WI38 (cell line): ENCODE measurements at regions not wholly inside any gene's neighbourhood (a gene's known extent, or its start where the extent isn't known, plus 50 kb on each side); places are given as distances from the start of the nearest gene placed in this dataset.

Source experiments
- H3K4me3 ChIP-seq: 2 replicates; pipeline ENCODE4 v1.5.1; 2011; ENCODE audit warnings: low read depth, mild to moderate bottlenecking, control low read depth, low read length
- TF ChIP-seq, protein P1 (sequence below): IDR thresholded peaks from 2 replicates; pipeline ENCODE4 v1.5.1; 2012; ENCODE audit warnings: low read depth, mild to moderate bottlenecking, control low read depth, low read length

DNA sequence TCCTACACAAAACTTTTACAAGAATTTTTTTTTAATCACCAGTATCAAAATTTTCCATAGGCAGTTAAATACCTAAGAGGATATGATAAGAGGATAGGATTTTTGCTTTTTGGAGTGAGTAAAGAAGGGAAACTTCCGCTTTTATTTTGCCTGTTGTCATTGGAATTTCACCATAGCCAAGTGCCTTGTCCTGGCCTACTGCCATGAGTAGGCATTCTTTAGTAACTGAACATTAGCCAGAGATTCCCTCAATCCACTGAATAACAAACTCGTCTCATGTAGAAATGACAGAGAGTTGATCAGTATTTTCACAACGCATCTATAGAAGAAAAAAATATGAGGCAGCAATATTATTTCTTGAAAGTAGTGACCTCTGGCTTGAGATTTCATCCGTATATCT is 289.6 kb upstream of the ADAMTSL1 start:
- TF ChIP-seq, protein P1, sequence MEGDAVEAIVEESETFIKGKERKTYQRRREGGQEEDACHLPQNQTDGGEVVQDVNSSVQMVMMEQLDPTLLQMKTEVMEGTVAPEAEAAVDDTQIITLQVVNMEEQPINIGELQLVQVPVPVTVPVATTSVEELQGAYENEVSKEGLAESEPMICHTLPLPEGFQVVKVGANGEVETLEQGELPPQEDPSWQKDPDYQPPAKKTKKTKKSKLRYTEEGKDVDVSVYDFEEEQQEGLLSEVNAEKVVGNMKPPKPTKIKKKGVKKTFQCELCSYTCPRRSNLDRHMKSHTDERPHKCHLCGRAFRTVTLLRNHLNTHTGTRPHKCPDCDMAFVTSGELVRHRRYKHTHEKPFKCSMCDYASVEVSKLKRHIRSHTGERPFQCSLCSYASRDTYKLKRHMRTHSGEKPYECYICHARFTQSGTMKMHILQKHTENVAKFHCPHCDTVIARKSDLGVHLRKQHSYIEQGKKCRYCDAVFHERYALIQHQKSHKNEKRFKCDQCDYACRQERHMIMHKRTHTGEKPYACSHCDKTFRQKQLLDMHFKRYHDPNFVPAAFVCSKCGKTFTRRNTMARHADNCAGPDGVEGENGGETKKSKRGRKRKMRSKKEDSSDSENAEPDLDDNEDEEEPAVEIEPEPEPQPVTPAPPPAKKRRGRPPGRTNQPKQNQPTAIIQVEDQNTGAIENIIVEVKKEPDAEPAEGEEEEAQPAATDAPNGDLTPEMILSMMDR: no peak
- no peak overlapping the region for H3K4me3 ChIP-seq

DNA sequence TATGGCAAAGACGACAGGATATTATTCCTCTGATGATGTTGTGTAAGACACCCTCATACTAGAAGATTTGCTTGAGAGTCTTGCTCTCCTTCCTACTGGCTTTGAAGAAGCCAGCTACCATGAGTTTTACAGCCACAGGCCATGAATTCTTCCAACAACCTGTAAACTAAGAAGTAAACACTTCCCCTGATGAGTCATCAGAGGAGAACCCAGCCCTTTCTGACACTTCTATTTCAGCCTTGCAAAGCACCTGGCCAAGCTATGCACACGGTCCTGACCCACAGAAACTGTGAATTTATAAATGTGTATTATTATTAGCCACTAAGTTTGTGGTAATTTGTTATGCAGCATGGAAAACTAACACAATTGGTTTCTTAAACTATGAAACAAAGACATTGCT is 288.8 kb upstream of the ADAMTSL1 start:
- TF ChIP-seq, protein P1: no peak
- H3K4me3 ChIP-seq: no peak overlapping the region

DNA sequence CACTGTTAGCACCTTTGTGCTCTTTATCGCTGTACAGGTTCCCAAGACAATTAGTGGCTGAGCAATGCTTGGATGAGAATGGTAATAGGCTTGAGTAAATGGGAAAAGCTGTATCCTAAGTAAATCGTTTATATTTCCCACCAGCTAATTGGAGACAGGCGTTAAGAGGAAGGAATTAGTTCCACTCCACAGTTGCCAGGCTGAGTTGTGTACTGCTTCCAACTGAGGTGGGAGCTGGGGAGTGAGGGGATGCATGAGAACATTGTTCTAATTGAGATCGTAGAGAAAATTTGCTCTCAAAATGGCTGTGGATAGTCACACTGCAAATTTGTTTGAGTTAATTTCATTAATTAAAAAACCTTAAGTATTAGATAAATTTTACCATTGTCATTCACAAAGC is 285.0 kb upstream of the ADAMTSL1 start:
- TF ChIP-seq, protein P1: no peak
- H3K4me3 ChIP-seq: no peak overlapping the region

DNA sequence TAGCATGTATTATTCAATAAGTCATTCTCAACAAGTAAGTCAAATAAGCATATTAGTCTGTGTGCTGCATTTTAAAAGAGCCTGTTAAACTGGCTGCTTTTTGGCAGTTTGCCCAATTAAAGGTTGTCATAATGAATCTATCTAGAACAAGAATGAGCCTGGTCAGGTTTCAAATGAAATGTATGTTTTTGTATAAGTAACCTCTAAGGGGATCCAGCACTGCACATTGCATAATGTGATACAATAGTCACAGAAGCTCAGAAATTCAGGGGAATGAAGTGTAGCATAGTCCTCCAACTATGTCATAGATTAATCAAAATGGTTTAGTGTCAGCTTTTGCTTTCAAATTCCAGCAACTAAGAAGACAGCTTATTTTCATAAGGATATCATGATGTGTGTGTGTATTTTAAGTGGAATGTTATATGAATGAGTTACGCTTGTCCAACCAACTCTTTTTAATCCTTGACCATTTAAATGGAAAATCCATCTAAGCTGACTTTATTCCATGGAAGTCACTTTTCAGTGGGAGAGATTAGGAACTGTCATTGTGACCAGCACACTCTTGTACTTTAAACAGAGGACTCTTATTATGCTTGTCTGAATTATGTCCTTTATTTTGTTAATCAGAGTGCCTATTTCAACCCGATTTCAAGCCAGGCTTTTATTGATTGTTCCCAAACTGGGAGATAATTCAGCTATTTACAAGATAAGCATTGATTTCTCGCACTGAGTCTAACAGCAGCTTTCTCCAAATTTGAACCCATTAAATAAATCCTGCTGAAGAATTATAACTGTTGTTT is 283.9 kb upstream of the ADAMTSL1 start:
- H3K4me3 ChIP-seq: no peak overlapping the region
- TF ChIP-seq, protein P1: no peak

DNA sequence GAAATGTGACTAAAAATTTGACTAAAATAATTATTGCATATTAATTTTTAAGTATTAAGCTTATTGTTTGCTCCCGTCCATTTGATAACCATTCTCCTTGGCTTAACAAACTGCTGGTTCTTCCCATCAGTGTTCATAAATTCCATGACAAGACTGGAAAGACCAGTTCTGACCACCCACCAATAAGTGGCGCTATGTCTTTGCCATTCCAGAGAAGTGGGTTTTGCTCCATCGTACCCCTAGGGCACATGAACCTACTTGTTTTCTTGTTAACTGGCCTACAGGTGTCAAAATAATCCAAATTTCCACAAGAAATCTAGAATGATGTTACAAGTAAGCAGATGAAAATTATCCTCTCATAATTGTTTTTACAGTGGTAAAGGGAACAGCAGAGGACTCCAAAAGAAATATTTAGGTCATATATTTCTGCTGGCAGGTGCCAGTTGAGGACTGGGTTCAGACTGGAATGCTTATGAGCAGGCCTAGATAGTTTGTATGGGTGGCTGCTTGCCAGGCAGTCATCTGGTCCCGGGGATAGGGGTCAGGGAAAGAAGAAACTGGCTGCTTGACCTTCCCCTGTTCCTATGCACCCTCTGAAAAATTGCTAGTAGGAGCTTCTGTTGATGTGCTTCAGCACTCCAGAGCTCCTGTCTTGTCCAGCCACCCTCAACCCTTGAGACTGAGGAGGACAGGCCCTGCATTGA is 283.1 kb upstream of the ADAMTSL1 start:
- TF ChIP-seq, protein P1: no peak
- H3K4me3 ChIP-seq: no peak overlapping the region

- TF ChIP-seq, protein P1: no peak
Observed at GRCh38 chr9:18194316-18194715, 279.6 kb upstream of the ADAMTSL1 start.

DNA sequence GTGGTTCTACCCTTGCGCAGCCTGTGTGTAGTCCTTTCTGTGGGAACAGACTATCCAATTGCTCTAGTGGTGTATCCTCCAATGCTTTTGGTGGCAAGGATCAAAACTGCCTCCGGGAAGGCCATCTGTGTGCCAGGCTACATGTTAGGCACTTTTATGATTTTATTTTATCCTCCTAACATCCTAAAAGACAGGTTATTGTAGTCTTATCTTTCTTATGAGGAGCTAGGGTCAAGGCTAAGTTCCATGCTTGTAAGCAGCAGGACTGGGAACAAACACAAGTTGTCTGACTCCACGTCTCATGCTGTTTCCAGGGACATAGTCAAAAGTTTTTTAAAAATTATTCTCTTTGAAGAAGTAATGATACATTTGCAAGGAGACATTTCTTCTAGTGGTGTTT is 278.7 kb upstream of the ADAMTSL1 start:
- TF ChIP-seq, protein P1: no peak

More at GRCh38 chr9:18194316-18194715, 279.6 kb upstream of the ADAMTSL1 start:
- no peak overlapping the region for H3K4me3 ChIP-seq

More for the DNA sequence above, 278.7 kb upstream of the ADAMTSL1 start:
- no peak overlapping the region for H3K4me3 ChIP-seq
